ENCODE measurements at regions not wholly inside any gene's neighbourhood (a gene's known extent, or its start where the extent isn't known, plus 50 kb on each side); places are given as distances from the start of the nearest gene placed in this dataset.

DNA sequence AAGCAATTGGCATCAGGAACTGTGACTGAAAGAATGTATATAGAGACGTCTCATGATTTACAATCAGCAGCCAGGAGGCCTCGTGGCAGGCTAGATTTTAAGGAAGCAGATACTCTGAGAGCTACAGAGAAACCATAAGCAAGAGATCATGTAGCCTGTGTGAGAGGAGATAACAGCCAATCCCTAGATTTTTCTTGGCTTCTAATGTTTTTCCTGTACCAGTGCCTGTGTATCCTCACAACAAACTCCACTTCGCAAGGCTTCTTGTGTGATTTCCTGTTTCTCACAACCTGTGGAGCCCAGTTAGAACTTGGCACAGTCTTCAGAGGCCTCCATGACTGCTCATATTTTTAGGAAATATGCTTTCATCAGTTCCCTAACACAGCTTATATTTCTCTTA is 147.9 kb downstream of the PTCHD1 start (continued):
- TF ChIP-seq ZMIZ1 (IDR thresholded peaks at IDR 0.05; ENCODE audit: low read depth in 2 of 2, low read length in 2 of 2) (no peak), PHB2 (IDR thresholded peaks at IDR 0.05; ENCODE audit: low read depth) (no peak), ZSCAN29 (IDR thresholded peaks at IDR 0.05) (no peak), MAFF (IDR thresholded peaks at IDR 0.05; ENCODE audit: low read length) (no peak), ZNF507 (tag; conservative IDR thresholded peaks at IDR 0.05) (no peak)

- 0% methylated on average over 3 of the region's 3 CpGs for WGBS (ENCODE audit: insufficient coverage, low coverage, missing lambda C conversion rate)
- no peaks in the 10 kb centered on the region for H3K36me3 ChIP-seq (ENCODE audit: control insufficient read depth, insufficient read depth, low read length)
- H4K20me1 ChIP-seq (replicated peaks; ENCODE audit: control insufficient read depth, insufficient read depth, low read length) = no peaks in the 10 kb centered on the region
- H3K27me3 ChIP-seq (ENCODE audit: control insufficient read depth in 2 of 2, insufficient read depth in 2 of 2, low read length in 2 of 2) = no peaks in the 10 kb centered on the region
- FAIRE-seq = no peak
- H3K79me2 ChIP-seq (ENCODE audit: control insufficient read depth, insufficient read depth, low read length) = no peaks in the 10 kb centered on the region
- DNase-seq (ENCODE audit: extremely low read depth in 1 of 4, low spot score in 3 of 4) = no peak
- TF ChIP-seq, protein P1, sequence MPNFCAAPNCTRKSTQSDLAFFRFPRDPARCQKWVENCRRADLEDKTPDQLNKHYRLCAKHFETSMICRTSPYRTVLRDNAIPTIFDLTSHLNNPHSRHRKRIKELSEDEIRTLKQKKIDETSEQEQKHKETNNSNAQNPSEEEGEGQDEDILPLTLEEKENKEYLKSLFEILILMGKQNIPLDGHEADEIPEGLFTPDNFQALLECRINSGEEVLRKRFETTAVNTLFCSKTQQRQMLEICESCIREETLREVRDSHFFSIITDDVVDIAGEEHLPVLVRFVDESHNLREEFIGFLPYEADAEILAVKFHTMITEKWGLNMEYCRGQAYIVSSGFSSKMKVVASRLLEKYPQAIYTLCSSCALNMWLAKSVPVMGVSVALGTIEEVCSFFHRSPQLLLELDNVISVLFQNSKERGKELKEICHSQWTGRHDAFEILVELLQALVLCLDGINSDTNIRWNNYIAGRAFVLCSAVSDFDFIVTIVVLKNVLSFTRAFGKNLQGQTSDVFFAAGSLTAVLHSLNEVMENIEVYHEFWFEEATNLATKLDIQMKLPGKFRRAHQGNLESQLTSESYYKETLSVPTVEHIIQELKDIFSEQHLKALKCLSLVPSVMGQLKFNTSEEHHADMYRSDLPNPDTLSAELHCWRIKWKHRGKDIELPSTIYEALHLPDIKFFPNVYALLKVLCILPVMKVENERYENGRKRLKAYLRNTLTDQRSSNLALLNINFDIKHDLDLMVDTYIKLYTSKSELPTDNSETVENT (CRISPR knock-in tag; IDR thresholded peaks at IDR 0.05) = no peak
- no peak for TF ChIP-seq EP300 (IDR thresholded peaks at IDR 0.05; ENCODE audit: low read length)
- ATAC-seq = no peak
- ChIA-PET CTCF (ENCODE audit: low intra/inter-chr PET ratio) (no interaction called here), POLR2A (interaction anchor here (0.6 kb wide), 1 partner anchor 8 kb away, joined by 3 read pairs; no protein-coding TSS in a partner anchor)
- H3K27ac ChIP-seq (ENCODE audit: extremely low read depth, low read depth, low read length) = no peak overlapping the region
- no peaks in the 10 kb centered on the region for H3K9me1 ChIP-seq (ENCODE audit: control insufficient read depth, insufficient read depth, low read length)
- intact Hi-C loops (cut with micrococcal nuclease) = no loop called here
- no peak overlapping the region for H3K4me2 ChIP-seq (ENCODE audit: insufficient read depth, low read length)
- no peak overlapping the region for H3K4me3 ChIP-seq
- no TSS peak for BruUV-seq (replicated peaks)
- H3K9me3 ChIP-seq (replicated peaks; ENCODE audit: control insufficient read depth, insufficient read depth, low read depth, low read length) = no peaks in the 10 kb centered on the region
- in situ Hi-C loops (cut with MboI) = no loop called here
- H3K9ac ChIP-seq (ENCODE audit: insufficient read depth in 1 of 2, low read depth in 2 of 2, low read length in 2 of 2) = no peak overlapping the region
- H2AFZ ChIP-seq (ENCODE audit: low read depth, low read length) = no peak overlapping the region
- no peaks in the 10 kb centered on the region for H3K4me1 ChIP-seq (replicated peaks in 1 of 2; ENCODE audit: control insufficient read depth in 2 of 2, insufficient read depth in 2 of 2, low read length in 2 of 2)
Observed at GRCh38 chrX:23483396-23483795, 148.7 kb downstream of the PTCHD1 start.

Data from K562 (cell line).